HFFc6 (cell line): ENCODE measurements at regions not wholly inside any gene's neighbourhood (a gene's known extent, or its start where the extent isn't known, plus 50 kb on each side); places are given as distances from the start of the nearest gene placed in this dataset.

Experiments used
- DNase-seq: peaks from one replicate; pipeline ENCODE4 v3.0.0-alpha.2; 2018
- H3K27ac Mint-ChIP-seq: 2 replicates; pipeline ENCODE4 v1.8.0; 2020; ENCODE audit warnings: mild to moderate bottlenecking, mixed read lengths
- H3K27me3 Mint-ChIP-seq: 2 replicates; pipeline ENCODE4 v1.8.0; 2021; ENCODE audit warnings: mild to moderate bottlenecking, moderate library complexity, mixed read lengths; ENCODE audit not compliant: insufficient read depth
- H3K36me3 Mint-ChIP-seq: 2 replicates; pipeline ENCODE4 v1.8.0; 2021; ENCODE audit warnings: low read depth, mixed read lengths
- H3K4me1 Mint-ChIP-seq: 2 replicates; pipeline ENCODE4 v1.8.0; 2020; ENCODE audit warnings: low read depth, mixed read lengths
- H3K4me3 Mint-ChIP-seq: 2 replicates; pipeline ENCODE4 v1.8.0; 2020; ENCODE audit warnings: mild to moderate bottlenecking, moderate library complexity, mixed read lengths
- H3K9me3 Mint-ChIP-seq: 2 replicates; pipeline ENCODE4 v1.8.0; 2020; ENCODE audit warnings: mild to moderate bottlenecking, mixed read lengths
- TF ChIP-seq, protein P1 (sequence below): fragments of 200-600 bp; sonication (generic); IDR thresholded peaks from 2 replicates; pipeline ENCODE4 v1.5.0; 2021; ENCODE audit warnings: antibody characterized with exemption, mild to moderate bottlenecking

DNA sequence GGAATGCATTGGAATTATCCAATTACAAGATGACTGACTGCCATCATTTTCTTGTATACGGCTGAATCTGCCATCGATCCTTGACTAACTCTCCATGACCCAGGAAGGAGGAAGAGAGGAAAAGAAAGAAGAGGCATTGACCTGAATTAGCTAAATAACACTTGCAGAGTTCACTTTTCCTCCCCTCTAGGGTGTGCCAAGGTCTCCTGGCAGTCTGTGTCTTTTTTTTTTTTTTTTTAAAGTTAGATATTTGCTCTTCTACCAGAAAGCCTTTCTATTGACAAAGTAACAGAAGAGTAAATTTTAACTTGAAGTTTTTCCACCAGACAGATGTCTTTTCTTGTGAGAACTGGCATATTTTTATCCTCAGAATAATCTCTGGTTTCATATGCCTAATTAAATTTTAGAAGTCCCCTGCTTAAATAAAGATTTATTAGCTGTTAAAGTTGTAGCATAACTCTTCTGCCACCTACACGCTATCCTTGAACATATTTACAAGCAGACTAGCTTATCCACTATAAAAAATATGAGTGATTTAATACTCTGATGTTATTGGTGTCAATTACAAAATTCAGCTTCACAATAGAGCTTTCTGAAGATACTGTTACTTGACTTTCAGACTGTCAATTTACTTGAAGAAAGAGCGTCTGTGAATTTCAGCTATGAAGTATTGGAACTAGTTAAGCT lies 171.7 kb upstream of the ETAA1 start:
- Mint-ChIP-seq H3K4me1 (no peaks in the 10 kb centered on the region), H3K4me3 (no peak overlapping the region), H3K9me3 (no peaks in the 10 kb centered on the region), H3K36me3 (no peaks in the 10 kb centered on the region), H3K27ac (no peak overlapping the region), H3K27me3 (no peaks in the 10 kb centered on the region)
- DNase-seq, result no peak
- TF ChIP-seq, protein P1, sequence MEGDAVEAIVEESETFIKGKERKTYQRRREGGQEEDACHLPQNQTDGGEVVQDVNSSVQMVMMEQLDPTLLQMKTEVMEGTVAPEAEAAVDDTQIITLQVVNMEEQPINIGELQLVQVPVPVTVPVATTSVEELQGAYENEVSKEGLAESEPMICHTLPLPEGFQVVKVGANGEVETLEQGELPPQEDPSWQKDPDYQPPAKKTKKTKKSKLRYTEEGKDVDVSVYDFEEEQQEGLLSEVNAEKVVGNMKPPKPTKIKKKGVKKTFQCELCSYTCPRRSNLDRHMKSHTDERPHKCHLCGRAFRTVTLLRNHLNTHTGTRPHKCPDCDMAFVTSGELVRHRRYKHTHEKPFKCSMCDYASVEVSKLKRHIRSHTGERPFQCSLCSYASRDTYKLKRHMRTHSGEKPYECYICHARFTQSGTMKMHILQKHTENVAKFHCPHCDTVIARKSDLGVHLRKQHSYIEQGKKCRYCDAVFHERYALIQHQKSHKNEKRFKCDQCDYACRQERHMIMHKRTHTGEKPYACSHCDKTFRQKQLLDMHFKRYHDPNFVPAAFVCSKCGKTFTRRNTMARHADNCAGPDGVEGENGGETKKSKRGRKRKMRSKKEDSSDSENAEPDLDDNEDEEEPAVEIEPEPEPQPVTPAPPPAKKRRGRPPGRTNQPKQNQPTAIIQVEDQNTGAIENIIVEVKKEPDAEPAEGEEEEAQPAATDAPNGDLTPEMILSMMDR, result no peak

DNA sequence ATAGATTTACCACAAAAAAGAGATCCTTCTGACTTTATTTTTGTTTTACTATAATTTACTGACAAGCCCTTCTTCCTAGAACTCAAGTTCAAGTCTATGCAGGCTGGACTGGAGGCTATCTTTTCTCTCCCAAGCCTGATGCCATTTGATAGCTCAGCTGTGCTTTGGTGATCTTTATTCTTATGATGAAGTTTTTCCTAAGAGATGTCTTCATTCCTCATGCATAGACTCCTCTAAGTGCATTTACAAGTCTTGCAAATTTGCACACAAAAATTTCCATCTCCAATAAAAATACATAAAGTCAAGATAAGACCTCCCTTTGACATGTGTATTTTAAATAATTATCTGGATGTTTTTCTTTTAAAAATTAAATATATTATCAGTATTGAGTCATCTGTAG lies 167.4 kb upstream of the ETAA1 start:
- no peaks in the 10 kb centered on the region for H3K9me3 Mint-ChIP-seq
- no peak overlapping the region for H3K4me3 Mint-ChIP-seq
- no peaks in the 10 kb centered on the region for H3K27me3 Mint-ChIP-seq
- no peaks in the 10 kb centered on the region for H3K36me3 Mint-ChIP-seq
- DNase-seq, result no peak
- H3K4me1 Mint-ChIP-seq, result no peaks in the 10 kb centered on the region
- TF ChIP-seq, protein P1, result no peak
- H3K27ac Mint-ChIP-seq, result no peak overlapping the region

DNA sequence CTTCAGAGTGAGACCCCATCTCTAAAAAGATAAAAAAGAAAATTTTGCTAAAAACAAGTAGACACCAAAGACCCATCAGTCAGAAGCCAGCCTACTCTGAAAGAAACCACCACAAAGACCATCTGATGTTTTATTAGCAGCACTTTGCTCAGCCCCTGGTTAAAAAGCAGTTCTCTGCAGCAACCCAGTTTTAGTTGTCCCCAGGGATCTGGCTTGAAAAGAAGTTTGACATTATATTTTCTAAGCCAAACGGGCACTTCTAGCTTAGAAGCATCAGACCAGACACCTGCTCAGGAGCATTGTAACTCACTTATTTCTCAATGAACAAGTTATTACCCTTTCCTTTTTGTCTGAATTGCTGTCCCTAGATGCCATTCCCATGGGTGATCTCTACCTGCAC lies 164.2 kb upstream of the ETAA1 start:
- no peak for DNase-seq
- H3K27ac Mint-ChIP-seq, result no peak overlapping the region

DNA sequence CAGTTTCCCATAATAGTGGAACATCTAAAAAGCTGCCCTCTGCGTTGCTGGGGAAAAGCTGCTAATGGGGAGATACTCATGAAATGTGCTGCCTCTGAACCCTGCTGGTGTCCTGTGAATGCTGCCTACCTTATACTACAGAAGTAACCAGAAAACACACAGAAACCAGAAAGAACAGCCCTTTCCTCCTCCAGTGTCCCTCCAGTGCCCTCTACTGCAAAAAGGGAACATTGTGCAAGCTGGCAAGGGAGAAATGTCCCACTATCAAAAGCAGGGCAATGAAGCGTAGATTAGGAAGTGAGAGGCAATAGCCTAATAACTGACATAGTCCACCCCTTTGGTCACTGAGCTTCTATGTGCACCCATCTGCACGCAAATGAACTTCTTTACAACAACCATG lies 162.7 kb upstream of the ETAA1 start:
- Mint-ChIP-seq H3K9me3 (no peaks in the 10 kb centered on the region), H3K4me3 (no peak overlapping the region), H3K4me1 (no peaks in the 10 kb centered on the region), H3K36me3 (no peaks in the 10 kb centered on the region), H3K27ac (no peak overlapping the region), H3K27me3 (no peaks in the 10 kb centered on the region)
- peak; percentile 70 for DNase-seq
- TF ChIP-seq, protein P1, result peak; percentile 78

More for the DNA sequence above, 164.2 kb upstream of the ETAA1 start:
- H3K9me3 Mint-ChIP-seq, result no peaks in the 10 kb centered on the region
- no peaks in the 10 kb centered on the region for H3K27me3 Mint-ChIP-seq
- TF ChIP-seq, protein P1, result no peak
- no peaks in the 10 kb centered on the region for H3K36me3 Mint-ChIP-seq
- no peak overlapping the region for H3K4me3 Mint-ChIP-seq
- H3K4me1 Mint-ChIP-seq, result no peaks in the 10 kb centered on the region

DNA sequence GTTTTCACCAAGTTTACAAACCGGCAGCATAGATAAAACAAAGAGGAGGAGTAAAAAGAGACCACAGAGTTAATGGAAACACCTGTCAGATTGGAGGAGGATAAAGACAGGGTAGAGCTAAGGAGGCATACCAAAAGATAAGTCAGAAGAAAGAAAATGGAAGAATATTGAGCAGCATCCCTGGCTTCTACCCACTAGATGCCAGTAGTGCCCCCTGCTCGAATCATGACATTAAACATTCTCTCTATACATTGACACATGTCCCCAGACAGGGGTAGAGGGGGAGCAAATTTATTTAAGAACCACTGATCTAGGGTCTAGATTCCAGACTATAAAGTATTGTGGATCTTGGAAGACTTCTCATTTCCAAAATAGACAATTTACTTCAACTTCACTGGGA lies 159.8 kb upstream of the ETAA1 start:
- Mint-ChIP-seq H3K9me3 (no peaks in the 10 kb centered on the region), H3K4me3 (no peak overlapping the region), H3K36me3 (no peaks in the 10 kb centered on the region), H3K4me1 (peaks cover 11% of the 10 kb centered on the region), H3K27me3 (no peaks in the 10 kb centered on the region), H3K27ac (no peak overlapping the region)
- TF ChIP-seq, protein P1, result peak; percentile 65
- DNase-seq, result peak; percentile 6
